GM18951 (cell line): ENCODE measurements at regions not wholly inside any gene's neighbourhood (a gene's known extent, or its start where the extent isn't known, plus 50 kb on each side); places are given as distances from the start of the nearest gene placed in this dataset.

ENCODE experiments used
- POLR2A ChIP-seq: IDR thresholded peaks from 4 replicates; pipeline ENCODE4 v1.6.1; 2011; ENCODE audit warnings: mild to moderate bottlenecking; ENCODE audit not compliant: insufficient read length, insufficient read depth; ENCODE audit errors: extremely low read depth
- in situ Hi-C: fragments of 300-500 bp; cut with MboI; formaldehyde crosslinking; loops from one replicate; pipeline ENCODE4 v1.12.0; 2022; ENCODE audit warnings: low sequenced_read_pairs, mixed read lengths, inconsistent platforms; ENCODE audit not compliant: unreplicated experiment

- no peak for TF ChIP-seq POLR2A
These were observed 63.6 kb upstream of the NOX3 start for GRCh38 chr6:155519176-155519738.

GRCh38 chr6:155517294-155517693 lies 61.7 kb upstream of the NOX3 start:
- in situ Hi-C loops: loop anchor here (25.0 kb wide), 1 partner anchor 330 kb away; no protein-coding TSS in a partner anchor
- no peak for TF ChIP-seq POLR2A

More at GRCh38 chr6:155519176-155519738, 63.6 kb upstream of the NOX3 start:
- in situ Hi-C loops: loop anchor here (25.0 kb wide), 1 partner anchor 332 kb away; no protein-coding TSS in a partner anchor

DNA sequence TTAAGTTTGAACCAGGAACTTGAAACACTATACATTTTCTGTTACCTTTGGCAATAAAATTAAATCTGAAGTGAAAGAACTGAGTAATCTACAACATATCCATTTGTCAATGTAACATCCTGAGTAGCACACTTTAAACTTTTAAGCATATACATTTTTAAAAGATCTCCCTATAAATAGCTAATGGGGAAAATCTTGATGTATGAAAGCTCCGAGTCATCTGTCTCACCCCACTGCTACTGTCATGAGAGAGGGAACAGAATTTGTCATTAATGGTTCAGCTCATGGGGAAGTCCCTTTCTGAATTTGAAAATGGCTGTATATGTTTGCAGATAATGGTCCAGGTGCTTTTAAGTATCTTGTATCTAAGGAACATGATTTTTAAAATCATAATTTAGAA lies 55.2 kb upstream of the NOX3 start:
- TF ChIP-seq POLR2A: no peak

GRCh38 chr6:155509743-155510475 lies 54.3 kb upstream of the NOX3 start:
- in situ Hi-C loops: loop anchor here (25.0 kb wide), 1 partner anchor 323 kb away; no protein-coding TSS in a partner anchor
- TF ChIP-seq POLR2A: no peak

More for the DNA sequence above, 55.2 kb upstream of the NOX3 start:
- in situ Hi-C loops: loop anchor here (25.0 kb wide), 1 partner anchor 324 kb away; no protein-coding TSS in a partner anchor

DNA sequence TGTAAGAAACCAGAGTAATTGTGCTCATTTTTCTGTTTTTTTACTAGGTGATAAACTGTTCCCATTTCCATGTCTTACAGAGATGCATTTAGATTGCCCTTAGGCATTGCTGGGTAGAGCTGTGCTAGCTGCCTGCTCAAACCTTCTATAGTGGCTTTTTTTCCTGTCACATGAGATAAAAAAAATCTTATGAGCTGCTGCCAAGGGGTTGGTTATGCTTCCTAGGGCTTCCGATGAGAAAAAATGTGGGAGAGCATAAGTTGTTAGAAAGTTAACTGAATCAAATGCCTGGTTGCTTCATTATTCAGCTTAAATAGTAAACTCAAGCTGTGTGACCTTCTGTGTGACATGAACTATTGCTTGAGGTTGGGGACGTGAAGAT lies 50.0 kb upstream of the NOX3 start:
- in situ Hi-C loops: loop anchor here (25.0 kb wide), 1 partner anchor 318 kb away; no protein-coding TSS in a partner anchor
- no peak for TF ChIP-seq POLR2A
